CD4-positive, alpha-beta T cell treated with Interleukin-21 for 1 hour (primary cell): ENCODE measurements at regions not wholly inside any gene's neighbourhood (a gene's known extent, or its start where the extent isn't known, plus 50 kb on each side); places are given as distances from the start of the nearest gene placed in this dataset.
"Not testable (repeated sequence)": the region's sequence is repeated elsewhere in the genome, so short reads cannot be mapped to it uniquely, and the experiment has no call there.

Experiments used
- DNase-seq: peaks from one replicate; pipeline ENCODE4 v3.0.0-alpha.2; 2020

DNA sequence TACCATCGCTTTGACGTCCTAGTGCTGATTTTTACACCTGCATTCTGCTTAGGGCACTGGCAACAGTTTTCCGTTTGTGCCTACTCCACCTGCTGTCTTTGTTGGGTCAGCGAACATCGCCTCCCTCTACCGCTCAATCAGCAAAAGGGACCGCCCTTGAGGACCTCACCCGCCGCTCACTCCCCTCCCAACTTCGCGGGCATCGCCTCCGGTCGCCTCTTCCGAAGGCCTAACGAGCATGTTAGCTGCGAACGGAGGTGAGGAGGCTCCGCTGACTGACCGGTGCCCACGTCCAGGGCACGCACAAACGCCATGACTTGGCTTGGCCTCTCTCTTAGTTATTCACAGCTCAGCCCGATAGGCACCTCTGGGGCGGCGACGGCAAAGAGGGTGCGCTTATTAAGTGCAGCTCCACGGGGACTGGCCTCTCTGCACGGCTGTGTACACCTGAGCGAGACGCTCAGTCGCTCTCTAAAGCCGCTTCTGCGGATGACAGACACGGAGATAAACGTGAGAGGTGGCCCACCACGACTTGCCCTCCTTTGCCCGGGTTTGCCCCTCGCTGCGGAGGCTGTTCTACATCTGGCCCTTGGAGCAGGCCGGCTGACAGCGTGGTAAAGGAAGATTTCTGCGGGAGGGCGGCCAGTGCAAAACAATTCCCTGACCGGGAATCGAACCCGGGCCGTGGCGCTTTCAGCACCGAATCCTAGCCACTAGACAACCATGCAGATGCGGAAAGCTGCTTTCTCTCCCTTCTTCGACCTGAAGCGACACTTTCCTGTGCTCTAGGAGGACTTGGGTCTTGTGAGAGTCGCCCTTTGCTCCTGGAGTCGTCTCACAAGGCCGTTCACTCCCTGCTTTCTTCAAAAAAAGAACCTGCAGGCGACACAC is 81.6 kb upstream of the FCGR1A start:
- DNase-seq = not testable (repeated sequence)

- peak; percentile 86 for DNase-seq
Observed at GRCh38 chr1:149708192-149708853, 74.2 kb upstream of the FCGR1A start.

- not testable (repeated sequence) for DNase-seq
Observed at GRCh38 chr1:149711651-149712050, 70.8 kb upstream of the FCGR1A start.

DNA sequence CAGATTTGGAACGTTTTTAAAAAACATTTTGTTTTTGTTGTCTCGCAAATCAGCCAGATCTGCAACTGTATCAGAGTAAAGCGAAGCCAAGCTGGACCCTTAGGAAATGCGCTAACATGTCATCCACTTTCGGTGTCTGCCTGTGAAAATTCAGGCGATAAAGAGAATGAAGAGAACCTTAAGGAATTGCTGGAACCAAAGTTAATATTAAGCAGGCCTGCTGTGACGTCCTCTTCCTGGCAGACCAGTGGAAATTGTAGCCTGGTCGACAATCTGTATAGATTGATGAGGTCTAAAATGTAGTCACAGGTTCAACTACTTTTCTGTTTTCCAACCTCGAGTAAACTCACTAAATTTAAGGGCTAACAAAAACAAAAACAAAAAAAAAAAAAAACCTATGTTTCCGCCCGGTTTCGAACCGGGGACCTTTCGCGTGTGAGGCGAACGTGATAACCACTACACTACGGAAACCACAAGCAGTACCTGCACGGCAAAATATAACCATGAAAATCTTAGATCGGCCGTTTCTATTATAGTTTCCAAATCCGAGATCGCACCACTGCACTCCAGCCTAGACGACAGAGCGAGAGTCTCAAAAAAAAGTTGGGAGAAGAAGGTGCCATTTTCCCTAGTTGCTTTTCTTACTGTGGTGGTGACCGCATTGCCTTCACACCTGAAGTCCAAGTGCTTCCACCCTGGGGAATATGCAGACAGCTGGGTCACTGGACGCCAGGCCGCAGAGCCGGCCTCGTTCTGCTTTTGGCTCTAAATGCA is 70.2 kb upstream of the FCGR1A start:
- peak; percentile 54 for DNase-seq

DNA sequence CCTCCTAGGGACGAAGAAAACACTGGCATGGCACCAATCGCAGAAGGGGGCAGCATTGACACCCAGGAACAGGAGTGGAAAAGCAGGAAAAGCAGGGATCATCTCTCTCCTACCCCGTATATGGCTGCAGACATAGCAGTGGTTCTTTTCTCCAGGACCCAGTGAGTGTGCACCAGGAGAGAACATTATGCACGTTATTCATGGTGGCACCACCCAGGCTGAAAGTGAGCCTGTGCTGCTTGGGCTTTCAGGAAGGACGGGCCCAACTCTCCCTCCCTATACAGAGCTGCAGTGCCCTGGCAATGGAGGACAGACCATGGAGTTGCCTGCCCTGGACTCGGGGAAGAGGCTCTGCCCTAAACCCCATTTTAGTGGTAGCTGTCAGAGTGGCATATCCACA is 69.0 kb upstream of the FCGR1A start:
- DNase-seq = not testable (repeated sequence)

GRCh38 chr1:149713952-149714351 is 68.5 kb upstream of the FCGR1A start:
- DNase-seq = not testable (repeated sequence)

GRCh38 chr1:149724618-149725302 is 57.7 kb upstream of the FCGR1A start:
- DNase-seq = not testable (repeated sequence)

DNA sequence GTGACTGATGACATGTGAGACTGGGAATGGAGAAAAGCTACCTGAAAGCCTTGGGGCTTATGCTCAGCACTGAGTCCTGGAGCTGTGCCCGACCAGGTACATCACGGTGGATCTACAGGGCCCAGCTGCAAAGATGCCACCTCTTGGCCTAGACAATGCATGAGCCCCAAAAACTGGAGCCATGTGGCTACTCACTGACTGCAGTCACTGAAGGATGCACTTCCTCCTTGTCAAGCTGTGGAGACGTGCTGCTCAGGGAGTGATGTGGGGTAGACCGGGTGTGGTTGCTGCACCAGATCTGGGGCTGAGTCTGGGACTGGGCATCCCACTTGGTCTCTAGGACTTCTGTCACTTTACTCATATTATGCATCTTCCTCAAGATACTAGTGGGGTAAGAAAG is 55.8 kb upstream of the FCGR1A start:
- not testable (repeated sequence) for DNase-seq

- DNase-seq = not testable (repeated sequence)
Observed at GRCh38 chr1:149728598-149728997, 53.9 kb upstream of the FCGR1A start.
